GM12891 (cell line): ENCODE measurements at regions not wholly inside any gene's neighbourhood (a gene's known extent, or its start where the extent isn't known, plus 50 kb on each side); places are given as distances from the start of the nearest gene placed in this dataset.

Experiments
- PAX5 ChIP-seq: IDR thresholded peaks from 2 replicates; pipeline ENCODE4 v1.6.1; 2011; ENCODE audit warnings: low read length, moderate library complexity, mild to moderate bottlenecking; ENCODE audit not compliant: insufficient read depth, severe bottlenecking
- POLR2A ChIP-seq: IDR thresholded peaks from 2 replicates; pipeline ENCODE4 v1.6.1; 2011; ENCODE audit warnings: low read depth, low read length, control low read depth
- POLR2AphosphoS5 ChIP-seq: IDR thresholded peaks from 2 replicates; pipeline ENCODE4 v1.6.1; 2011; ENCODE audit warnings: low read depth, low read length, control low read depth
- POU2F2 ChIP-seq: IDR thresholded peaks from 2 replicates; pipeline ENCODE4 v1.6.1; 2011; ENCODE audit warnings: low read depth, mild to moderate bottlenecking, control low read depth, low read length, moderate library complexity
- SPI1 ChIP-seq: IDR thresholded peaks from 2 replicates; pipeline ENCODE4 v1.6.1; 2011; ENCODE audit warnings: low read depth, low read length, control low read depth
- TAF1 ChIP-seq: IDR thresholded peaks from 2 replicates; pipeline ENCODE4 v1.6.1; 2011; ENCODE audit warnings: low read depth, low read length, control low read depth

- no peak for TF ChIP-seq POLR2AphosphoS5
- TF ChIP-seq POLR2A = no peak
- TF ChIP-seq TAF1 = no peak
- TF ChIP-seq SPI1 = no peak
- no peak for TF ChIP-seq POU2F2
- no peak for TF ChIP-seq PAX5
Observed at GRCh38 chr6:40957616-40958492, 81.2 kb downstream of the UNC5CL start.
